Left ventricle myocardium inferior (tissue), 1 donor: ENCODE measurements at regions not wholly inside any gene's neighbourhood (a gene's known extent, or its start where the extent isn't known, plus 50 kb on each side); places are given as distances from the start of the nearest gene placed in this dataset.

Experiments
- DNase-seq: peaks from one replicate; pipeline ENCODE4 v3.0.0-alpha.2; 2020
- H3K27ac ChIP-seq: fragments of 200-600 bp; replicated peaks from 2 replicates; pipeline ENCODE4 v1.8.0; 2021
- H3K27me3 ChIP-seq: fragments of 200-600 bp; 2 replicates; pipeline ENCODE4 v1.8.0; 2021; ENCODE audit warnings: low read depth
- H3K36me3 ChIP-seq: fragments of 200-600 bp; 2 replicates; pipeline ENCODE4 v1.8.0; 2021
- H3K4me1 ChIP-seq: fragments of 200-600 bp; 2 replicates; pipeline ENCODE4 v1.8.0; 2021
- H3K4me3 ChIP-seq: fragments of 200-600 bp; 2 replicates; pipeline ENCODE4 v1.8.0; 2021; ENCODE audit warnings: mild to moderate bottlenecking, moderate library complexity
- H3K9me3 ChIP-seq: fragments of 200-600 bp; replicated peaks from 2 replicates; pipeline ENCODE4 v1.8.0; 2021
- intact Hi-C: fragments of 100-400 bp; cut with micrococcal nuclease; formaldehyde crosslinking; loops from one replicate; pipeline ENCODE4 v1.11.0; 2022
- TF ChIP-seq, protein P1 (sequence below): fragments of 200-600 bp; IDR thresholded peaks from 2 replicates; pipeline ENCODE4 v1.8.0; 2021; ENCODE audit warnings: antibody characterized with exemption, mild to moderate bottlenecking, borderline replicate concordance
- donor health status: DM: no; HTN: yes; CAD: no; lungs with severe emphysema.

DNA sequence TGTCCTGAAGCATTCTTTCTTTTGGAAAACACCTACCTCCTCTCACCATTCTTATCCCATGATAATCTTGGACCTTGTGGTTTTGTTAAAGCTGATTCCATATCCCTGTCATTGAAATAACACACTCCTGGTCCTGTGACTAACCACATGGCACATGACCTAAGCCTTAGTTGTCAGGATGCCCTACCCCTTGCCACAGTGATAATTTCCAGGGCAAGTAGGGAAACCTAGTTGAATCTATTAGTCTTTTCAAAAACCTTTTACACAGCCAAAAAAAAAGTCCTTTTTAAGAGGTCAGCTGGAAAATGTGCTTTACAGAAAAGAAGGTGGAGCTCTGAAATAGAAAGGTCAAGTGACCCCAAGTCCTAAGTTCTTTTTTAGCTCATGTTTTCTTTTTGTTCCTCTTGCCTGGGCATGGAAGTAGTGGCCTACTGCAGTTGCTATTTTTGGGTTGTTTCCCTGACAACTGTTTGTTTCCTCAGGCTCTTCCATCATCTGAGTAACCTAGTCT is 608.4 kb downstream of the LRFN5 start:
- intact Hi-C loops = no loop called here
- peaks cover 6% of the 10 kb centered on the region for H3K4me1 ChIP-seq
- no peak overlapping the region for H3K4me3 ChIP-seq
- no peaks in the 10 kb centered on the region for H3K27me3 ChIP-seq
- no peaks in the 10 kb centered on the region for H3K36me3 ChIP-seq
- DNase-seq = no peak
- TF ChIP-seq, protein P1, sequence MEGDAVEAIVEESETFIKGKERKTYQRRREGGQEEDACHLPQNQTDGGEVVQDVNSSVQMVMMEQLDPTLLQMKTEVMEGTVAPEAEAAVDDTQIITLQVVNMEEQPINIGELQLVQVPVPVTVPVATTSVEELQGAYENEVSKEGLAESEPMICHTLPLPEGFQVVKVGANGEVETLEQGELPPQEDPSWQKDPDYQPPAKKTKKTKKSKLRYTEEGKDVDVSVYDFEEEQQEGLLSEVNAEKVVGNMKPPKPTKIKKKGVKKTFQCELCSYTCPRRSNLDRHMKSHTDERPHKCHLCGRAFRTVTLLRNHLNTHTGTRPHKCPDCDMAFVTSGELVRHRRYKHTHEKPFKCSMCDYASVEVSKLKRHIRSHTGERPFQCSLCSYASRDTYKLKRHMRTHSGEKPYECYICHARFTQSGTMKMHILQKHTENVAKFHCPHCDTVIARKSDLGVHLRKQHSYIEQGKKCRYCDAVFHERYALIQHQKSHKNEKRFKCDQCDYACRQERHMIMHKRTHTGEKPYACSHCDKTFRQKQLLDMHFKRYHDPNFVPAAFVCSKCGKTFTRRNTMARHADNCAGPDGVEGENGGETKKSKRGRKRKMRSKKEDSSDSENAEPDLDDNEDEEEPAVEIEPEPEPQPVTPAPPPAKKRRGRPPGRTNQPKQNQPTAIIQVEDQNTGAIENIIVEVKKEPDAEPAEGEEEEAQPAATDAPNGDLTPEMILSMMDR = no peak
- H3K9me3 ChIP-seq = no peaks in the 10 kb centered on the region
- H3K27ac ChIP-seq = no peak overlapping the region

DNA sequence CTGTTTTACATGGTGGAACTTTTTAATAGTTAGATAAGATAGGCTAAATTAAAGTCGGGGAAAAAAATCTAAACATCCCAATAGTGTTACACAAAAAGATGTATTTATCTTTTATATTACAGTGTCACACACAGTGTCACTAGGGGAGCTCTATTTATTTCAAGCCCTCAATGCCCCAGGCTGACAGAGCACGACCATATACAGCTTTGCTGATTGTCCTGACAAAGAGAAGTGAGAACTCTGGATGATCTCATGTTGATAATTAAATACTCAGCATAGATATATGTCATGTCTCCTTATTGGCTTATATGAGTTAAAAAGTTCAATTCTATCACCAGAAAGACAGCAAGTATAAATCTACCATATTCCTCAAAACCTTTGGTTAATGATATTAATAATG is 594.3 kb downstream of the LRFN5 start:
- no peaks in the 10 kb centered on the region for H3K4me1 ChIP-seq
- peaks cover 5% of the 10 kb centered on the region for H3K9me3 ChIP-seq
- no peak overlapping the region for H3K4me3 ChIP-seq
- H3K27ac ChIP-seq = no peak overlapping the region
- no peak for DNase-seq
- TF ChIP-seq, protein P1 = no peak
- H3K27me3 ChIP-seq = no peaks in the 10 kb centered on the region
- intact Hi-C loops = no loop called here
- no peaks in the 10 kb centered on the region for H3K36me3 ChIP-seq

DNA sequence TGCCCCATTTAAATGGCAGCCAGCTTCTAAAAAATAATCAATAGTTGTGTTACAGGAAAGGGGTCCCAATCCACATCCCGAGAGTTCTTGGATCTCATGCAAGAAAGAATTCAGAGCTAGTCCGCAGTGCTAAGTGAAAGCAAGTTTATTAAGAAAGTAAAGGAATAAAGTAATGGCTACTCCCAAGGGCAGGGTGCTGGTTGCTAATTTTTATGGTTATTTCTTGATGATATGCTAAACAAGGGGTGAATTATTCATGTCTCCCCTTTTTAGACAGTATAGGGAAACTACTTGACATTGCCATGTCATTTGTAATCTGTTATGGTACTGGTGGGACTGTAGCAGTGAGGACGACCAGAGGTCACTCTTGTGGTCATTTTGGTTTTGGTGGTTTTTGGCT is 591.3 kb downstream of the LRFN5 start:
- intact Hi-C loops = no loop called here
- TF ChIP-seq, protein P1 = no peak

DNA sequence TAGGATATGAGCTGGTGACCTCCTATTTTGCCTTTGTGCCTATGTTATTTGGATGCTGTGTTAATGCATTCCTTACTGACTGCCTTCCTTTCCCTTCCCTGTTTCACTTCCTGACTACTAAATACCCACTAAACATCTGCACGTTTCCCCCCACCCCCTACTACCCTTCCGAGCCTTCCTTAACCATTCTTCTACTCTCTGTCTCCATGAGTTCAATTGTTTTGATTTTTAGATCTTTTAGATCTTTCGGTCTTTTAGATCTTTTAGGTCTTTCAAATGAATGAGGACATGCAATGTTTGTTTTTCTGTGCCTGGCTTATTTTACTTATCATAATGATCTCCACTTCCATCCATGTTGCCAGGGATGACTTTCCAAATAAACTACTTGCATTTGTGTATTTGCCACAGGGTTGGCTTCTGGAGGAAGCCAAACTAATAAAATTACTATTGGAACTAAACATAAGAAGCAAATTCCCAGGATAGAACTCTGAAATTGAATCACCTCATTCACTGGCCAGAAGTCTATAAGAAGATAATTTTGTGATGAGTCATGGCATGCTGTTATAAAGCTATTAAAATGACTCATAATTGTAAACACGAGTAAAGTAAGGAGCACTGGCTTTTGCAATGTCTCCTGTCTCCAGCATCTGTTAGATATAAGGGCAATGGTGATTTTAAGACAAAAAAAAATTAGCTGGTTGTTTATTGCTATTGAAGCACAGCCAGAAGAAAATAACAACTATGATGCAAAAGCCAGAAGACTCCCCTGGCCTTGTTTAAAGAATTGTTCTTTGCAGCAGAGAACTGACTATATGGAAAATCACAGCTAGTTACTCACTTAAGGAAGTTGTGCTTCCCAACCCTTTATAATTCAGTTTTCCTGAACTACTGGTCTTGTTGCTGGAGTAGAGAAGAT is 586.3 kb downstream of the LRFN5 start:
- intact Hi-C loops = no loop called here
- DNase-seq = no peak
- no peak overlapping the region for H3K4me3 ChIP-seq
- H3K9me3 ChIP-seq = no peaks in the 10 kb centered on the region
- H3K27me3 ChIP-seq = no peaks in the 10 kb centered on the region
- H3K36me3 ChIP-seq = no peaks in the 10 kb centered on the region
- TF ChIP-seq, protein P1 = no peak
- no peak overlapping the region for H3K27ac ChIP-seq
- H3K4me1 ChIP-seq = no peaks in the 10 kb centered on the region

More for the DNA sequence above, 591.3 kb downstream of the LRFN5 start:
- Histone ChIP-seq H3K9me3 (peaks cover 3% of the 10 kb centered on the region), H3K27me3 (no peaks in the 10 kb centered on the region), H3K4me1 (no peaks in the 10 kb centered on the region), H3K36me3 (no peaks in the 10 kb centered on the region), H3K4me3 (no peak overlapping the region), H3K27ac (no peak overlapping the region)
- DNase-seq = no peak

DNA sequence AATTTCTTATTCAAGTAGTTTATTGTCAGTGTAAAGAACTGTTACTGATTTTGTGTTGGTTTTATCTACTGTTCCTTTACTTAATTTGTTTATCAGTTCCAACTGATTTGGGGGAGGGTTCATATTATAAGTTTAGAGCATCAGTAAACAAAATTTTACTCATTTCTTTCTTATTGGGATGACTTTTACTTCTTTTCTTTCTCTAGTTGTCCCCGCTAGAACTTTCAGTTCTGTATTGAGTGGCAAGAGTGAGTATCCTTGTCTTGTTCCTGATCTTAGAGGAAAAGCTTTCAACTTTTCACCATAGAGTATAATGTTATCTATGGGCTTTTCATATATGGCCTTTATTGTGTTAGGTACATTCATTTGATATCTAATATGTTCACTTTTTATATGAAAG is 584.1 kb downstream of the LRFN5 start:
- H3K27me3 ChIP-seq = no peaks in the 10 kb centered on the region
- TF ChIP-seq, protein P1 = no peak
- H3K36me3 ChIP-seq = no peaks in the 10 kb centered on the region
- H3K27ac ChIP-seq = no peak overlapping the region
- no peaks in the 10 kb centered on the region for H3K9me3 ChIP-seq
- no peak for DNase-seq
- H3K4me3 ChIP-seq = no peak overlapping the region
- intact Hi-C loops = no loop called here
- H3K4me1 ChIP-seq = no peaks in the 10 kb centered on the region
